Astrocyte of the spinal cord (primary cell): ENCODE measurements at regions not wholly inside any gene's neighbourhood (a gene's known extent, or its start where the extent isn't known, plus 50 kb on each side); places are given as distances from the start of the nearest gene placed in this dataset.
"Not testable (repeated sequence)": the region's sequence is repeated elsewhere in the genome, so short reads cannot be mapped to it uniquely, and the experiment has no call there.

Experiments used
- DNase-seq: peaks from one replicate; pipeline ENCODE4 v3.0.0; 2011; ENCODE audit warnings: low read depth, low spot score
- H3K4me3 ChIP-seq: 2 replicates; pipeline ENCODE4 v1.5.1; 2011; ENCODE audit warnings: low read depth, mild to moderate bottlenecking, low read length, moderate library complexity
- CTCF ChIP-seq: IDR thresholded peaks from 2 replicates; pipeline ENCODE4 v1.5.1; 2012; ENCODE audit warnings: low read depth, mild to moderate bottlenecking, low read length, inconsistent platforms
- in situ Hi-C: cut with HindIII; loops from 2 replicates; pipeline ENCODE4 v1.10.0; 2017; ENCODE audit warnings: low sequenced_read_pairs

DNA sequence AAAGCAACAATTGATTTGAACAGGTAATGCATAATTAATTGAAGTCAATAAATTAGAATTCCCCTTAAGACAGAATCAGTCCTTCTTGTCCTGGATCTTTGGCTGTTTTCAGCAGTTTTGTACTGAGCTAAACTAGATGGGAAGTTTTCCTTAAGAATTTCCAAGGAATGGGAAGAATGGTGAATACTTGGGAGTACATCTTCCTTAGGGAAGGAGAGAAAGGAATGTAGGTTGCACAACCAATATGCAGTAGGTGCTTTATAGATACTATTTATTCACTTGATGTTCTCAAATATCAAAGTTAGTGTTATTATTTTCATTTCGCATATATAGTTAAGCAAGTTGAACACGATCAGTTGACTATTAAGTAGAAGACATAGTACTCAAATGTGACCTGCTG, 183.5 kb upstream of the MAP1B start:
- no peak for TF ChIP-seq CTCF
- in situ Hi-C loops, result no loop called here
- H3K4me3 ChIP-seq, result no peak overlapping the region
- DNase-seq, result no peak

- no peak for TF ChIP-seq CTCF
- in situ Hi-C loops, result no loop called here
- peak; percentile 39 for DNase-seq
- H3K4me3 ChIP-seq, result no peak overlapping the region
Measured at GRCh38 chr5:71924325-71924724, 182.9 kb upstream of the MAP1B start.

GRCh38 chr5:71924980-71925379, 182.3 kb upstream of the MAP1B start:
- DNase-seq, result peak; percentile 66
- no peak for TF ChIP-seq CTCF
- no peak overlapping the region for H3K4me3 ChIP-seq
- in situ Hi-C loops, result no loop called here

DNA sequence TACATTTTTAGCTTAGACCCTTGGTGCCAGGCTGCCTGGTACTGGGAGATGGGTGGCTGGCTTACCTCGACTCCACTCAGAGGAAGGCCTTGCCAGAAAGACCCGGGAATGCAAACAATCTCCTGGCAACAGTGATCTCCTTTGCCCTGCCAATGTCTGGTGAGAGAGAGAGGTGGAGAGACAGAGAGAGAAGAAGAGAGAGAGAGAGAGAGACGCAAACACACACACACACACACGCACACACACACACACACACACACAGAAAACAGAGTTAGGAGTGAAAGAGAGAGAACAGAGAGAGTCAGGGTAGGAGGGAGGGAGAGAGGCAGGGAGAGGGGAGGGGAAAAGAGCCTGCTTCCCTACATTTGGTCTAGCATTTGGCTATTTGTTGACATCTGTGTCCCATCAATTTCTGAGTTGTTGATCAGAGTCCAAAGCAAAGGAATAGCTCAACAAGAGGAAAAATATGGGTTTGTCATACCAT, 181.6 kb upstream of the MAP1B start:
- DNase-seq, result peak; percentile 15
- no peak overlapping the region for H3K4me3 ChIP-seq
- in situ Hi-C loops, result no loop called here
- TF ChIP-seq CTCF, result no peak

DNA sequence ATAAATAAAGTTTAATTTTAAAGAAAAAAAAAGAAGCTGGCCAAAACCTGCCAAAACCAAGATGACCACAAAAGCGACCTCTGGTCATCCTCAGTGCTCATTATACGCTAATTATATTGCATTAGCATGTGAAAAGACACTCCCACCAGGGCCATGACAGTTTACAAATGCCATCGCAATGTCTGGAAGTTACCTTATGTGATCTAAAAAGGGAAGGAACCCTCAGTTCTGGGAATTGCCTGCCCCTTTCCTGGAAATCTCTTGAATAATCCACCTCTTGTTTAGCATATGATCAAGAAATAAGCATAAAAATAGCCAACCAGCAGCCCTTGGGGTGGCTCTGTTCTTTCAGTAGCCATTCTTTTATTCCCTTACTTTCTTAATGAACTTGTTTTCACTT, 178.3 kb upstream of the MAP1B start:
- in situ Hi-C loops, result no loop called here
- no peak for TF ChIP-seq CTCF
- H3K4me3 ChIP-seq, result no peak overlapping the region
- DNase-seq, result no peak

DNA sequence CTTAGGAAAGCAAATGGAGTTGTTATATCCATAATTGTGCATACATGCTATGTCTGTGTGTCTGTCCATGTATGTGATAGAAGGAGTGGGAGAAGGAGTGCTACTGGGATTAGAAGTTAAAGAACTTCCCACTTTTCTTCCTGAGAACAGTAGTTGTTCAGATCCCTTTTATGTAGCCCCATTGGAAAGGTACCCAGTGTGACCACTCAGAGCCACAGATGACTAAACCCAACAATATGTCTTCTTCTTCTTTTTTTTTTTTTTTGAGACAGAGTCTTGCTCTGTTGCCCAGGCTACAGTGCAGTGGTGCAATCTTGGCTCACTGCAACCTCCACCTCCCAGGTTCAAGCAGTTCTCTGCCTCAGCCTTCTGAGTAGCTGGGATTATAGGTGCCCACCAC, 176.7 kb upstream of the MAP1B start:
- DNase-seq, H3K4me3 ChIP-seq, in situ Hi-C loops: not testable (repeated sequence)

- in situ Hi-C loops, result no loop called here
- TF ChIP-seq CTCF, result no peak
- DNase-seq, result peak; percentile 6
Measured at GRCh38 chr5:71932131-71932654, 175.1 kb upstream of the MAP1B start.

More at GRCh38 chr5:71932131-71932654, 175.1 kb upstream of the MAP1B start:
- H3K4me3 ChIP-seq, result no peak overlapping the region
